Neural crest cell (in vitro differentiated cells): ENCODE measurements at regions not wholly inside any gene's neighbourhood (a gene's known extent, or its start where the extent isn't known, plus 50 kb on each side); places are given as distances from the start of the nearest gene placed in this dataset.

Source experiments
- DNase-seq: peaks from one replicate; pipeline ENCODE4 v3.0.0; 2021; ENCODE audit warnings: low read depth, mixed read lengths, low spot score
- H3K27ac Mint-ChIP-seq: one replicate; pipeline ENCODE4 v1.8.0; 2021; ENCODE audit warnings: mild to moderate bottlenecking, mixed read lengths; ENCODE audit not compliant: unreplicated experiment
- H3K27me3 Mint-ChIP-seq: 2 replicates; pipeline ENCODE4 v1.8.0; 2021; ENCODE audit warnings: low read depth, mild to moderate bottlenecking, mixed read lengths
- H3K36me3 Mint-ChIP-seq: 2 replicates; pipeline ENCODE4 v1.8.0; 2021; ENCODE audit warnings: low read depth, mild to moderate bottlenecking, mixed read lengths
- H3K4me1 Mint-ChIP-seq: 2 replicates; pipeline ENCODE4 v1.8.0; 2021; ENCODE audit warnings: mixed read lengths
- H3K4me3 Mint-ChIP-seq: one replicate; pipeline ENCODE4 v1.8.0; 2021; ENCODE audit warnings: mild to moderate bottlenecking, mixed read lengths
- H3K9me3 Mint-ChIP-seq: 2 replicates; pipeline ENCODE4 v1.8.0; 2021; ENCODE audit warnings: mixed read lengths
- CTCF ChIP-seq: fragments of 200-600 bp; sonication (generic); conservative IDR thresholded peaks from 2 replicates; pipeline ENCODE4 v1.5.0; 2021; ENCODE audit warnings: antibody characterized with exemption, mild to moderate bottlenecking

- Mint-ChIP-seq H3K4me3 (no peak overlapping the region), H3K27me3 (no peaks in the 10 kb centered on the region), H3K9me3 (no peaks in the 10 kb centered on the region), H3K27ac (no peak overlapping the region), H3K4me1 (peaks cover 4% of the 10 kb centered on the region), H3K36me3 (no peaks in the 10 kb centered on the region)
- TF ChIP-seq CTCF: peak; percentile 83
- DNase-seq: no peak
These were observed 1110.6 kb upstream of the ACVR2A start for GRCh38 chr2:146734042-146734820.

GRCh38 chr2:146730882-146731281 lies 1113.9 kb upstream of the ACVR2A start:
- no peaks in the 10 kb centered on the region for H3K36me3 Mint-ChIP-seq
- no peak overlapping the region for H3K4me3 Mint-ChIP-seq
- H3K27me3 Mint-ChIP-seq: no peaks in the 10 kb centered on the region
- no peaks in the 10 kb centered on the region for H3K9me3 Mint-ChIP-seq
- H3K27ac Mint-ChIP-seq: no peak overlapping the region
- peaks cover 4% of the 10 kb centered on the region for H3K4me1 Mint-ChIP-seq
- no peak for TF ChIP-seq CTCF
- DNase-seq: no peak

- DNase-seq: no peak
- Mint-ChIP-seq H3K27me3 (no peaks in the 10 kb centered on the region), H3K9me3 (peaks cover 8% of the 10 kb centered on the region), H3K27ac (no peak overlapping the region), H3K36me3 (peaks cover 5% of the 10 kb centered on the region), H3K4me3 (no peak overlapping the region), H3K4me1 (no peaks in the 10 kb centered on the region)
- no peak for TF ChIP-seq CTCF
These were observed 1123.3 kb upstream of the ACVR2A start for GRCh38 chr2:146721486-146721885.

DNA sequence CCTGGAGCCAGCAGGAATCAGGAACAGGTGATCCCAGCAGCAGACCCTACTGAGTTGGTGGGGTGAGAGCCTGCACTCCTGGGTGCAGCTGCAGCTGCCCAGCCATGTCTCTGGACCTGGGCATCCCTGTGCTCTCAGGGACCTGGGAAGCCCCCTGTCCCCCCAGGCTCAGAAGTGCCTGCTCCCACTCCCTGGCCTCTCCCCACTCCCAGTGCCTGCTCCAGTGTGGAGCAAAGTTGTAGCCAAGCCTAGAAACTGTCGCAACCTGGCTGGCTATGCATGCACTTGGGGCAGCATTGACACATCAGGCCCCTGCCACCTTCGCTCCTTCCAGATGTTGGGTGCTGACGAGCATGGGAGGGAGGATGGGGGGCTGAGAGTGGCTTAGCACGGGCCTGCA lies 1124.7 kb upstream of the ACVR2A start:
- TF ChIP-seq CTCF: no peak
- DNase-seq: no peak
- no peaks in the 10 kb centered on the region for H3K27me3 Mint-ChIP-seq
- peaks cover 5% of the 10 kb centered on the region for H3K36me3 Mint-ChIP-seq
- no peak overlapping the region for H3K4me3 Mint-ChIP-seq
- no peaks in the 10 kb centered on the region for H3K4me1 Mint-ChIP-seq
- H3K27ac Mint-ChIP-seq: no peak overlapping the region
- peaks cover 8% of the 10 kb centered on the region for H3K9me3 Mint-ChIP-seq

DNA sequence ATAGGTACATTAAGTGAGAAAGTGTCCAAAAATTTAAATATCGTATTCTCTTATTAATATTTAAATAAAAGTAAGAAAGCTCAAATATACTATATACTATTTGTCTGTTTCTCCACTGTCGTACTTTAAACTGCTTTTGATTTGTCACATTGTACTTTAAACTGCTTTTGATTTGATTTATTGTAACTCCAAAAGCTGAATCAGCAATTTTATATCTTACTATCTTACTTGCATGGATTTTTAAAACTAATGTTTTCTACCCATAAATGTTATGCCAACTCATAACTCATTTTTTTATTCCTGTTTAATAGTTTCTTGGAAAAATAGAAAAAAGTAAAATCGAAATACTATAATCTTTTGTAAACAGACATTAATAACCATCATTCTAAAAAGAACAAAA lies 1128.2 kb upstream of the ACVR2A start:
- H3K27ac Mint-ChIP-seq: no peak overlapping the region
- TF ChIP-seq CTCF: no peak
- DNase-seq: no peak
- no peak overlapping the region for H3K4me3 Mint-ChIP-seq
- no peaks in the 10 kb centered on the region for H3K27me3 Mint-ChIP-seq
- no peaks in the 10 kb centered on the region for H3K4me1 Mint-ChIP-seq
- peaks cover 6% of the 10 kb centered on the region for H3K9me3 Mint-ChIP-seq
- H3K36me3 Mint-ChIP-seq: peaks cover 2% of the 10 kb centered on the region
